K562 (cell line): ENCODE measurements at regions not wholly inside any gene's neighbourhood (a gene's known extent, or its start where the extent isn't known, plus 50 kb on each side); places are given as distances from the start of the nearest gene placed in this dataset.

Experiments
- ATAC-seq: fragments of 200-7000 bp; cut with Tn5 transposase; 3 replicates; pipeline ENCODE4 v1.9.1; 2020; ENCODE audit warnings: moderate library complexity
- BruUV-seq: library from RNA; stranded (reverse); fragments of 400-500 nt; replicated peaks from 2 replicates; lab custom pipeline; 2021; lab: Mats Ljungman, UMichigan
- CTCF ChIA-PET: fragments of 300-600 bp; formaldehyde crosslinking; extraction: SDS; loops from one replicate; lab custom pipeline; 2021; ENCODE audit warnings: low intra/inter-chr PET ratio; lab: Yijun Ruan, JAX
- POLR2A ChIA-PET: fragments of 300-600, 350-650 bp; sonication (Branson Sonifier 250); formaldehyde crosslinking; extraction: SDS; loops from one replicate; lab custom pipeline; 2021; ENCODE audit warnings: antibody characterized with exemption, inconsistent platforms; lab: Yijun Ruan, JAX
- DNase-seq, 4 experiments: peaks; one replicate each; pipeline versions ENCODE4 v3.0.0 to v3.0.0-alpha.2; 2011 to 2018; ENCODE audit warnings: low spot score in 3 of 4, mixed read lengths in 3 of 4; ENCODE audit errors: extremely low read depth in 1 of 4
- FAIRE-seq: peaks from 2 replicates; lab custom pipeline; 2011; peaks lifted over from hg19 to GRCh38; lab: Jason Lieb, UNC
- H2AFZ ChIP-seq: 2 replicates; pipeline ENCODE4 v1.6.0; 2011; ENCODE audit warnings: low read depth, low read length, control low read depth, inconsistent platforms
- H3K27ac ChIP-seq: fragments of 200-600 bp; 3 replicates; pipeline ENCODE4 v1.8.0; 2011; ENCODE audit warnings: low read depth, mild to moderate bottlenecking, control low read depth, inconsistent platforms, low read length, moderate library complexity, mixed read lengths; ENCODE audit errors: extremely low read depth
- H3K27me3 ChIP-seq, 2 experiments: fragments of 300-600 bp in 1 of 2; 2 replicates in 1 of 2; 3 replicates in 1 of 2; pipeline versions ENCODE4 v1.6.0 to v1.8.0; 2011; ENCODE audit warnings: inconsistent platforms in 2 of 2, low read length in 2 of 2, mild to moderate bottlenecking in 1 of 2, mixed read lengths in 1 of 2, moderate library complexity in 1 of 2; ENCODE audit not compliant: control insufficient read depth in 2 of 2, insufficient read depth in 2 of 2
- H3K36me3 ChIP-seq: fragments of 300-600 bp; 3 replicates; pipeline ENCODE4 v1.8.0; 2011; ENCODE audit warnings: mild to moderate bottlenecking, low read length, inconsistent platforms; ENCODE audit not compliant: control insufficient read depth, insufficient read depth
- H3K4me1 ChIP-seq, 2 experiments: fragments of 200-600 bp in 1 of 2; replicated peaks in 1 of 2; 2 replicates in 1 of 2; 3 replicates in 1 of 2; pipeline versions ENCODE4 v1.5.1 to v1.8.0; 2011; ENCODE audit warnings: inconsistent platforms in 2 of 2, low read length in 2 of 2, mild to moderate bottlenecking in 1 of 2, mixed read lengths in 1 of 2, moderate library complexity in 1 of 2; ENCODE audit not compliant: control insufficient read depth in 2 of 2, insufficient read depth in 2 of 2
- H3K4me2 ChIP-seq: 2 replicates; pipeline ENCODE4 v1.6.1; 2011; ENCODE audit warnings: low read length, control low read depth, inconsistent platforms, mixed read lengths; ENCODE audit not compliant: insufficient read depth
- H3K4me3 ChIP-seq: fragments of 200-600 bp; sonication (generic), shearing (Covaris generic); 2 replicates; pipeline ENCODE4 v1.5.1; 2016; ENCODE audit warnings: control low read depth, inconsistent platforms
- H3K79me2 ChIP-seq: fragments of 200-600 bp; 3 replicates; pipeline ENCODE4 v1.8.0; 2011; ENCODE audit warnings: low read length, inconsistent platforms; ENCODE audit not compliant: control insufficient read depth, insufficient read depth
- H3K9ac ChIP-seq, 2 experiments: 2 replicates each; pipeline versions ENCODE4 v1.6.0 to v1.6.1; 2011; ENCODE audit warnings: low read depth in 2 of 2, low read length in 2 of 2, control low read depth in 1 of 2, inconsistent platforms in 1 of 2, mild to moderate bottlenecking in 1 of 2, mixed read lengths in 1 of 2; ENCODE audit not compliant: insufficient read depth in 1 of 2
- H3K9me1 ChIP-seq: one replicate; pipeline ENCODE4 v1.6.0; 2011; ENCODE audit warnings: inconsistent platforms, mild to moderate bottlenecking, low read length, moderate library complexity; ENCODE audit not compliant: control insufficient read depth, insufficient read depth
- H3K9me3 ChIP-seq: replicated peaks from 2 replicates; pipeline ENCODE4 v1.5.1; 2011; ENCODE audit warnings: low read depth, low read length, inconsistent platforms; ENCODE audit not compliant: control insufficient read depth, insufficient read depth
- H4K20me1 ChIP-seq: replicated peaks from 2 replicates; pipeline ENCODE4 v1.6.1; 2011; ENCODE audit warnings: low read length, inconsistent platforms, mixed read lengths; ENCODE audit not compliant: control insufficient read depth, insufficient read depth
- E2F3 ChIP-seq: fragments of 250-450 bp; sonication (Bioruptor Pico); IDR thresholded peaks from 2 replicates; pipeline ENCODE4 v1.4.0; 2020; ENCODE audit warnings: mild to moderate bottlenecking
- E2F5 ChIP-seq: sonication (generic); formaldehyde crosslinking; IDR thresholded peaks from 2 replicates; pipeline ENCODE4 v1.8.0; 2022; ENCODE audit warnings: mild to moderate bottlenecking, missing genetic modification reagents
- HNRNPLL ChIP-seq: fragments of 200-400 bp; formaldehyde crosslinking; IDR thresholded peaks from 2 replicates; pipeline ENCODE4 v1.6.1; 2017; ENCODE audit warnings: low read length, low read depth, mild to moderate bottlenecking; ENCODE audit not compliant: poor library complexity, severe bottlenecking
- MAZ ChIP-seq, 2 experiments: fragments of 450-650 bp in 1 of 2; sonication (generic) in 1 of 2; formaldehyde crosslinking; IDR thresholded peaks in 1 of 2; conservative IDR thresholded peaks in 1 of 2; 2 replicates each; pipeline versions ENCODE4 v1.4.0 to v1.5.0; 2020; ENCODE audit warnings: mild to moderate bottlenecking in 1 of 2, missing genetic modification reagents in 1 of 2
- MEF2A ChIP-seq: IDR thresholded peaks from 2 replicates; pipeline ENCODE4 v1.6.1; 2011; ENCODE audit warnings: low read depth, mild to moderate bottlenecking, low read length, moderate library complexity; ENCODE audit not compliant: control insufficient read depth
- NEUROD1 ChIP-seq: fragments of 150-350 bp; IDR thresholded peaks from 2 replicates; pipeline ENCODE4 v1.6.1; 2014; ENCODE audit warnings: borderline replicate concordance, low read length, low read depth; ENCODE audit not compliant: partially characterized antibody
- TBP ChIP-seq: optimal IDR thresholded peaks from 2 replicates; pipeline ENCODE3; 2011; ENCODE audit warnings: low read depth, low read length, improper control_type of control experiment
- YBX1 ChIP-seq: fragments of 450-650 bp; IDR thresholded peaks from 2 replicates; pipeline ENCODE4 v1.7.1; 2016; ENCODE audit warnings: mild to moderate bottlenecking
- ZNF586 ChIP-seq: fragments of 450-650 bp; formaldehyde crosslinking; conservative IDR thresholded peaks from 2 replicates; pipeline ENCODE4 v1.4.0; 2020; ENCODE audit warnings: mild to moderate bottlenecking, moderate library complexity
- ZNF695 ChIP-seq: fragments of 450-650 bp; formaldehyde crosslinking; IDR thresholded peaks from 2 replicates; pipeline ENCODE4 v1.4.0; 2020; ENCODE audit warnings: mild to moderate bottlenecking, moderate library complexity
- ZNF77 ChIP-seq: fragments of 250-450 bp; sonication (Bioruptor Pico); IDR thresholded peaks from 2 replicates; pipeline ENCODE4 v1.5.0; 2020
- WGBS: fragments of 100-300 bp; shearing (Covaris generic); methylation state at CpG from one replicate; pipeline ENCODE4 v1.1.6; 2016; ENCODE audit warnings: low coverage, mixed read lengths; ENCODE audit not compliant: insufficient coverage; ENCODE audit errors: missing lambda C conversion rate; 5-methylcytosine and 5-hydroxymethylcytosine counted together
- in situ Hi-C: fragments of 300-500 bp; cut with MboI; formaldehyde crosslinking; loops from 4 replicates; pipeline ENCODE4 v1.15.0; 2018; ENCODE audit warnings: inconsistent platforms, mixed read lengths
- intact Hi-C: fragments of 100-400 bp; cut with micrococcal nuclease; formaldehyde crosslinking; loops from 2 replicates; pipeline ENCODE4 v1.14.2; 2022
- TF ChIP-seq, protein P1 (sequence below): sonication (generic); formaldehyde crosslinking; IDR thresholded peaks from 2 replicates; pipeline ENCODE4 v1.8.0; 2022; ENCODE audit warnings: mild to moderate bottlenecking, low read depth, missing genetic modification reagents
- TF ChIP-seq, protein P2 (sequence below): sonication (generic); formaldehyde crosslinking; IDR thresholded peaks from 2 replicates; pipeline ENCODE4 v1.8.0; 2022; ENCODE audit warnings: missing genetic modification reagents, mild to moderate bottlenecking, moderate library complexity, borderline replicate concordance

DNA sequence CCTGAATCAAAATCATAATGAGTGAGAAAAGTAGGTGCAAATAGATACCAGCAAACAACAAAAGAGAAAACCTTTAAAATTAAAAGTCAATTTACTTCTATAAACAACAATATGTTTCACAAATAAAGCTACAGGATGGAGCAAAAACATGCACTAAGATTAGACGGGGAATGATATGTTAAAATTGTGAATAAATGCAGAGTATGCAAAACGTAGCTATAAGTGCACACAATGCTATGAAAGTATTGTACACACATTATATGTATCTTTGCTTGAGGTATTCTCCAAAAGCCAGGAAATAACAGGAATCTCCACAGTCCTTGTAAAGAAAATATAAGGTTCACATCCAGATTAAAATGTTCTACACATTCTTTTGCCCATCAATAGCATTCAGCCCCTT is 523.9 kb downstream of the EFNB2 start:
- 0% methylated on average over 2 of the region's 2 CpGs for WGBS
- no peak overlapping the region for H3K9ac ChIP-seq
- H3K36me3 ChIP-seq = no peaks in the 10 kb centered on the region
- in situ Hi-C loops (no loop called here), intact Hi-C loops (no loop called here)
- BruUV-seq = no TSS peak
- H3K27me3 ChIP-seq = no peaks in the 10 kb centered on the region
- POLR2A ChIA-PET = no interaction called here
- H3K4me3 ChIP-seq = no peak overlapping the region
- no peaks in the 10 kb centered on the region for H3K9me1 ChIP-seq
- no peak for ATAC-seq
- no peaks in the 10 kb centered on the region for H3K9me3 ChIP-seq
- CTCF ChIA-PET = no interaction called here
- TF ChIP-seq E2F5 (CRISPR knock-in tag) (no peak), ZNF586 (CRISPR knock-in tag) (no peak), MAZ (CRISPR knock-in tag; conservative IDR thresholded peaks at IDR 0.05 in 1 of 2, IDR thresholded peaks at IDR 0.05 in 1 of 2) (no peak), ZNF695 (CRISPR knock-in tag) (no peak), E2F3 (CRISPR knock-in tag) (no peak), TBP (no peak), ZNF77 (CRISPR knock-in tag) (no peak), HNRNPLL (no peak), NEUROD1 (no peak), YBX1 (no peak), MEF2A (no peak)
- TF ChIP-seq, protein P1, sequence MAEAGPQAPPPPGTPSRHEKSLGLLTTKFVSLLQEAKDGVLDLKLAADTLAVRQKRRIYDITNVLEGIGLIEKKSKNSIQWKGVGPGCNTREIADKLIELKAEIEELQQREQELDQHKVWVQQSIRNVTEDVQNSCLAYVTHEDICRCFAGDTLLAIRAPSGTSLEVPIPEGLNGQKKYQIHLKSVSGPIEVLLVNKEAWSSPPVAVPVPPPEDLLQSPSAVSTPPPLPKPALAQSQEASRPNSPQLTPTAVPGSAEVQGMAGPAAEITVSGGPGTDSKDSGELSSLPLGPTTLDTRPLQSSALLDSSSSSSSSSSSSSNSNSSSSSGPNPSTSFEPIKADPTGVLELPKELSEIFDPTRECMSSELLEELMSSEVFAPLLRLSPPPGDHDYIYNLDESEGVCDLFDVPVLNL = no peak
- TF ChIP-seq, protein P2, sequence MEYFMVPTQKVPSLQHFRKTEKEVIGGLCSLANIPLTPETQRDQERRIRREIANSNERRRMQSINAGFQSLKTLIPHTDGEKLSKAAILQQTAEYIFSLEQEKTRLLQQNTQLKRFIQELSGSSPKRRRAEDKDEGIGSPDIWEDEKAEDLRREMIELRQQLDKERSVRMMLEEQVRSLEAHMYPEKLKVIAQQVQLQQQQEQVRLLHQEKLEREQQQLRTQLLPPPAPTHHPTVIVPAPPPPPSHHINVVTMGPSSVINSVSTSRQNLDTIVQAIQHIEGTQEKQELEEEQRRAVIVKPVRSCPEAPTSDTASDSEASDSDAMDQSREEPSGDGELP (CRISPR knock-in tag) = no peak
- TF ChIP-seq, all 486 proteins: peak for 0
- Histone ChIP-seq H3K27ac (no peak overlapping the region), H3K79me2 (no peaks in the 10 kb centered on the region), H4K20me1 (no peaks in the 10 kb centered on the region), H2AFZ (no peak overlapping the region), H3K4me1 (no peaks in the 10 kb centered on the region), H3K4me2 (no peak overlapping the region)
- no peak for FAIRE-seq
- DNase-seq = no peak
